Endothelial cell of umbilical vein (primary cell): ENCODE measurements at regions not wholly inside any gene's neighbourhood (a gene's known extent, or its start where the extent isn't known, plus 50 kb on each side); places are given as distances from the start of the nearest gene placed in this dataset.

Source experiments
- BruUV-seq: library from RNA; stranded (reverse); fragments of 400-500 nt; replicated peaks from 2 replicates; lab custom pipeline; 2021; lab: Mats Ljungman, UMichigan
- CTCF ChIA-PET: fragments of 300-600, 350-600 bp; sonication (Branson Sonifier 250); formaldehyde crosslinking; loops from one replicate; lab custom pipeline; 2021; ENCODE audit warnings: antibody characterized with exemption, inconsistent platforms; lab: Charles Lee
- POLR2A ChIA-PET: fragments of 300-600, 350-600 bp; sonication (Branson Sonifier 250); formaldehyde crosslinking; loops from one replicate; lab custom pipeline; 2021; ENCODE audit warnings: antibody characterized with exemption, inconsistent platforms; lab: Charles Lee
- DNase-seq: peaks from one replicate; pipeline ENCODE4 v3.0.0-alpha.2; 2011; ENCODE audit warnings: low read depth, low spot score
- FAIRE-seq: peaks from 2 replicates; lab custom pipeline; 2011; peaks lifted over from hg19 to GRCh38; lab: Jason Lieb, UNC
- H2AFZ ChIP-seq: 2 replicates; pipeline ENCODE4 v1.6.0; 2012; ENCODE audit warnings: low read depth, low read length, control low read depth, inconsistent platforms
- H3K27ac ChIP-seq: 2 replicates; pipeline ENCODE4 v1.5.1; 2011; ENCODE audit warnings: low read depth, mild to moderate bottlenecking, control low read depth, low read length, moderate library complexity; ENCODE audit not compliant: insufficient read depth
- H3K27me3 ChIP-seq, 2 experiments: 2 replicates each; pipeline versions ENCODE4 v1.6.0 to v1.6.1; 2011; ENCODE audit warnings: low read length in 2 of 2, mixed read lengths in 1 of 2; ENCODE audit not compliant: control insufficient read depth in 2 of 2, insufficient read depth in 2 of 2
- H3K36me3 ChIP-seq, 2 experiments: 2 replicates in 1 of 2; 3 replicates in 1 of 2; pipeline ENCODE4 v1.5.1; 2011; ENCODE audit warnings: low read length in 2 of 2, mild to moderate bottlenecking in 1 of 2, moderate library complexity in 1 of 2; ENCODE audit not compliant: control insufficient read depth in 2 of 2, insufficient read depth in 2 of 2; ENCODE audit errors: extremely low read depth in 1 of 2
- H3K4me1 ChIP-seq: 3 replicates; pipeline ENCODE4 v1.5.1; 2011; ENCODE audit warnings: mild to moderate bottlenecking, low read length; ENCODE audit not compliant: control insufficient read depth, insufficient read depth; ENCODE audit errors: extremely low read depth
- H3K4me2 ChIP-seq: 2 replicates; pipeline ENCODE4 v1.6.1; 2011; ENCODE audit warnings: low read length, control low read depth, mixed read lengths; ENCODE audit not compliant: insufficient read depth
- H3K4me3 ChIP-seq, 3 experiments: fragments of 200-600 bp in 1 of 3; sonication (generic), shearing (Covaris generic) in 1 of 3; replicated peaks in 1 of 3; 2 replicates each; pipeline ENCODE4 v1.5.1; 2011 to 2016; ENCODE audit warnings: control low read depth in 3 of 3, low read length in 3 of 3, mild to moderate bottlenecking in 2 of 3, inconsistent platforms in 1 of 3, low read depth in 1 of 3, moderate library complexity in 1 of 3; ENCODE audit not compliant: insufficient read depth in 1 of 3
- H3K79me2 ChIP-seq: 2 replicates; pipeline ENCODE4 v1.6.0; 2012; ENCODE audit warnings: low read length, inconsistent platforms; ENCODE audit not compliant: control insufficient read depth, insufficient read depth
- H3K9ac ChIP-seq: replicated peaks from 2 replicates; pipeline ENCODE3; 2011; ENCODE audit warnings: low read length, control low read depth; ENCODE audit not compliant: insufficient read depth; ENCODE audit errors: extremely low read depth
- H3K9me1 ChIP-seq: replicated peaks from 3 replicates; pipeline ENCODE4 v1.6.0; 2011; ENCODE audit warnings: mild to moderate bottlenecking, low read length; ENCODE audit not compliant: control insufficient read depth, insufficient read depth; ENCODE audit errors: extremely low read depth
- H3K9me3 ChIP-seq: replicated peaks from 2 replicates; pipeline ENCODE4 v1.5.1; 2012; ENCODE audit warnings: low read length, inconsistent platforms; ENCODE audit not compliant: control insufficient read depth, insufficient read depth
- H4K20me1 ChIP-seq: replicated peaks from 2 replicates; pipeline ENCODE3; 2011; ENCODE audit warnings: mild to moderate bottlenecking, low read length; ENCODE audit not compliant: control insufficient read depth, insufficient read depth; ENCODE audit errors: extremely low read depth
- MAX ChIP-seq: IDR thresholded peaks from 2 replicates; pipeline ENCODE4 v1.6.1; 2011; ENCODE audit not compliant: insufficient read depth, insufficient read length
- POLR2AphosphoS5 ChIP-seq: IDR thresholded peaks from 2 replicates; pipeline ENCODE4 v1.6.1; 2012; ENCODE audit warnings: low read depth, mild to moderate bottlenecking, control low read depth, low read length, moderate library complexity; ENCODE audit not compliant: insufficient read depth
- dilution Hi-C: fragments of 300-500 bp; cut with MboI; formaldehyde crosslinking; loops from one replicate; pipeline ENCODE4 v1.15.0; 2019; ENCODE audit warnings: low sequenced_read_pairs; ENCODE audit not compliant: extremely low pct_ligation_motif_present
- intact Hi-C: fragments of 100-400 bp; cut with micrococcal nuclease; formaldehyde crosslinking; loops from one replicate; pipeline ENCODE4 v1.10.0; 2022

GRCh38 chr2:22798386-22798785 lies 586.6 kb upstream of the KLHL29 start:
- Histone ChIP-seq H3K27ac (no peak overlapping the region), H3K4me2 (no peak overlapping the region), H3K79me2 (no peaks in the 10 kb centered on the region), H3K36me3 (no peaks in the 10 kb centered on the region), H3K9me3 (peaks cover 8% of the 10 kb centered on the region), H3K9ac (no peak overlapping the region), H3K27me3 (no peaks in the 10 kb centered on the region), H2AFZ (no peak overlapping the region), H3K4me3 (no peak overlapping the region), H4K20me1 (no peaks in the 10 kb centered on the region), H3K4me1 (no peaks in the 10 kb centered on the region), H3K9me1 (no peaks in the 10 kb centered on the region)
- FAIRE-seq (no peak), DNase-seq (no peak)
- intact Hi-C loops (no loop called here), dilution Hi-C loops (no loop called here)
- no TSS peak for BruUV-seq
- ChIA-PET CTCF (no interaction called here), POLR2A (no interaction called here)
- no peak for TF ChIP-seq MAX
- no peak for TF ChIP-seq POLR2AphosphoS5

- dilution Hi-C loops = no loop called here
- no peak overlapping the region for H3K4me2 ChIP-seq
- no peak for FAIRE-seq
- H3K9ac ChIP-seq = no peak overlapping the region
- H2AFZ ChIP-seq = no peak overlapping the region
- H3K9me1 ChIP-seq = no peaks in the 10 kb centered on the region
- peaks cover 5% of the 10 kb centered on the region for H3K9me3 ChIP-seq
- H3K27ac ChIP-seq = no peak overlapping the region
- no peaks in the 10 kb centered on the region for H3K79me2 ChIP-seq
- TF ChIP-seq POLR2AphosphoS5 = no peak
- no peaks in the 10 kb centered on the region for H3K4me1 ChIP-seq
- H3K27me3 ChIP-seq = no peaks in the 10 kb centered on the region
- intact Hi-C loops = no loop called here
- no peak for DNase-seq
- H3K4me3 ChIP-seq = no peak overlapping the region
- H3K36me3 ChIP-seq = no peaks in the 10 kb centered on the region
- CTCF ChIA-PET = no interaction called here
- H4K20me1 ChIP-seq = no peaks in the 10 kb centered on the region
- BruUV-seq = no TSS peak
- POLR2A ChIA-PET = no interaction called here
These were observed 584.6 kb upstream of the KLHL29 start for GRCh38 chr2:22800412-22800811.
